ENCODE measurements at regions not wholly inside any gene's neighbourhood (a gene's known extent, or its start where the extent isn't known, plus 50 kb on each side); places are given as distances from the start of the nearest gene placed in this dataset.

DNA sequence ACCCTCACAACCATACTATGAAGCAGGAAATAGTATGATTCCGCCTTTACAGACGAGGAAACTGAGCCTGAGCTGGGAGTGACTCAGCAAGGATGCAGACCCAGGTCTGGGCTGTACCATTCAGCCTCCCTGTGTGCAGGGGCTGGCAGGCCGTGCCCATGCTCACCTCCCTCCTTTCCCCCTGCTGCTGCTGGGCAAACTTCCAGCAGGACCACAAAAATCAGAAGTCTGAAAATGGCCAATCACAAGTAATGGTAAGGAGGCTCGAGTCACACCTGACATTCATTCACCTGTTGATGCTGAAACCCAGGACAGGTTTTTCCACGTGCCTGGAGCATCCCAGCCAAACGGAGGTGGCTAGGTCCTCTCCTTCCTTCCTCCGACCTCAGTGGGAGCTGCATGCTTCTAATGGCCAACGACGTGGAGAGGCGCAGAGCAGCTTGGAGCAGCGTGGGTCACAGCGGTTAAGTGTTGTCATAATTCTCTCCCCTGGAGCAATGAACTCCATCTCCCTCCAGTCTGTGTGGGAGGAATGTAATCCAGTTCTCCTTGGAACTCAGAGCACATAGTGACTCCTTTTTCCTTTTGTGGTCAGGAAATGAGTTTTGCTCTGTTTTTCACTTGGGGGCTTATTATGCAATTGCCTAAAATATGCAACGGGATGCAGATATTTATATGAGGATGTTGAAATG is 371.7 kb downstream of the BCOR start:
- no peak for DNase-seq

DNA sequence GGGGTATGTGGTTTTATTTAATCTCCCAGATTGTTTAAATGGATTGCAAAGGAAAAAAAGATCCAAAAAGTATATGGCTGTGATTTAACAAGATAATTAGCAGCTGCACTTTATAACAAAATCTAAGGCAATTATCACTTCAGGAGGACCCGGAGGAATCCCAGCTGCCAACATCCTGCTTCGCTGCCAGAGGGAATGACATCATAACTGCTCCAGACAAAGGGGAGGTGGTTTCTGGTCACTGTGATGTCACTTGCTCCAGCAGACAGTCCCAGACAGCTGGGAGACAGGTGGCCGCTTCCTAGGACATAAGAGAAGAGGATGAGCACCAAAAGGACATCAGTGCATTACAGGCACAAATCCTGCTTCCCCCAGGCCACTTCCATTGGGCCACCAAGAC is 371.0 kb downstream of the BCOR start:
- DNase-seq, result no peak

DNA sequence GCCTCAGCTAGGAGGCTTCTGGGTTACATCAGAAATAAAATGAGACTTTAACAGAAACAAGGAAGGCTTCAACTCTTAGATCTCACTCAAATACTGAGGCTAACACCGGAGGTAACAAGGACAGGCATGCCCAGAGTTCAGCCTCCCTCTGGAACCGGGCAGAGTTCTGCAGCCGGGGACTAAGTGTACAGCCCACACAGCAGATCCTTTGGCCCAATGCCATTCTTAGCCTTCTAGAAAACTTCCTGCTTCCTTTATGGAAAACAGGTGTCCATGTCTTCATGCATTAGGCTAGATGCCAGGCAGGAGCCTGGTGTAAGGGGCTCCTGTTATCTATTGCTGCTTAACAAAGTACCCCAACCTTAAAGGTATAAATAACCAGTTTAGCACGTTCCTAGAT is 369.7 kb downstream of the BCOR start:
- DNase-seq, result no peak

DNA sequence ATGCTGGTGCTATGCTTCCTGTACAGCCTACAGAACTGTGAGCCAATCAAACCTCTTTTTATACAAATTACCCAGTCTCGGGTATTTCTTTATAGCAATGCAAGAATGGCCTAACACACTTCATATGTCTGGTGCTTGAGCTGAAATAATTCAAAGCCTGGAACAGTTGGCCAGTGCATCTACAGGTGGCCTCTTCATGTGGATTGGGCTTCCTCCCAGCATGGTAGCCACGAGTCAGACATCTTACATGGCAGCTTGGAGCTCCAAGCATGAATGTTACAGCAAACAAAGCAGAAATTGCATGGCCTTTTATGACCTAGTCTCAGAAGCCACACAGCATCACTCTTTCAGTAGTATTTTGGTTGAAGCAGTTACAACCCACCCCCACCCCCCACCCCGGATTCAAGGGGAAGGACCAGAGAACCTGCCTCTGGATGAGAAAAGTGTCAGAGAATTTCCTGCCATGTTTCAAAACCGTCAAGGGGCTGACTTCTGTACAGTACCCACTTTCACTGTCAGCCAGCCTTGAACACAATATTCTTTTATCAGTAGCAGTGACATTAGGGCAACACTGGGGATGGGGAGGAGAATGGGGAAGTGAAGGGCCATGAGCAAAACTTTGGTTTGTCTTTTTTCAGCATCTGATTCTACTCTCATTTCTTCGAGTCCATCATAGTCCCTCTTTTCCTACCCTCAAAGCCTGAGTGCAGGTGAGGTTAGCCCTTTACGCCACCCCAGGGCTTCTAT is 368.7 kb downstream of the BCOR start:
- DNase-seq, result no peak

DNA sequence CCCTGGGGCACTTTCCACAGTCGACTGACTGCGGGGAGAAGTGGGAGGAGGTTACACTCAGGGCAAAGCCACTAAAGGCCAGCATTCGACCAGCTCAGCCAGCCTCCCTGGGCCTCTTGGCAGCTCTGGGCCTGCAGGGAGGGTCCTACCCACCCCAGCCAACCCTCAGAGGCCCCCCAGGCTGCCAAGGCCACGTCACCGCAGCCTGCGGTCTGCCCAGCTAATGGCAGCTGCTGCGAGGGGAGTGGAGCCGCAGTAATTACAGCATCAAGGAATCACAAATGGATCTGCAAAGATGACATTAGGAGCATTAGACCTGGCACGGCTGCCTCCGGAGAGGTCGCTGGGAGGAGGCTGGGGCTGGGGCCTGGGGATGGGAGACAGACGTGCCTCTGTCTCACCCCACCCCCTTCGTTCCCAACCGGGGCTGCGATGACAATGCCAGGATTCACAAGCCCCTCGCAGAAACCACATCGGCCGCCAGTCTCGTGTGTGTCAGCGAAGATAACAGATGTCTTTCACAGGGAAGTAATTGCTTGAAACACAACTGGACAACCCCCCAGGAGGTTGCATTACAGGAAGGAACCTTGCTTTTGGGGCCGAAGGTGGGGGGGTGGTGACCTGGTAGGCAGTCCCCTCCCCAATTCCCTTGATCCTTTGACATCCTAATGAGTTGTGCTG is 367.6 kb downstream of the BCOR start:
- DNase-seq, result no peak

DNA sequence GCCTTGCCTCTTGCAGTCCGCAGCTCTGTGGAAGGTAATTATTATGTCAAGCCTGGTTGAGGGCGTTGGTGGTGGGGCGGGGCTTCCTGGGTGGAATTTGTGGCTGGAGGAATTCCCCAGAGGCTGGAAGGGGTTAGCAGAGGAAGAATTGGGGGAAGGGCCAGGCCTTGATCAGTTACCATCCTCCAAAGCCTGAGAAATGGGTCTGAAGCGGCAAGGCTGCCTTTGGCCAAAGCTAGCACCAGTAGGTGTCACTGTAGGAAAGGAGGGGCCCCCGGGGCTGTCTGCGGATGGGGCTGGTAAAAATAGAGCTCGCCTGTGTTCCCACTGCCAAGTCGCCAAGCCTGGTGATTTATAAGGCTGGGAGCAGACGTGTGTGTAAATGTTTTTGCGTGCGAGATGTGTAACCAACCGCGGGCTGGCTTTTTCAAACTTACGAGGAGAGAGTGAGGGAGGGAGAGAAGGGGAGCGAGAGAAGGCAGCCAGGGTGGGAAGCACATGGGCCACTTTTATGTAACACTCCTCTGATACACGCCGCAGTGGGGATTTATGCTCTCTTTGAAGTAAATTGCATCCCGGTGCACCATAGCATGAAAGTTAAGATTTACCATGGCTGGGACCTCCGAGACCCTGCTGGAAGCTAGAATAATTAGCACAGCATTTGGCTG is 367.0 kb downstream of the BCOR start:
- DNase-seq, result peak; percentile 47 to 89

DNA sequence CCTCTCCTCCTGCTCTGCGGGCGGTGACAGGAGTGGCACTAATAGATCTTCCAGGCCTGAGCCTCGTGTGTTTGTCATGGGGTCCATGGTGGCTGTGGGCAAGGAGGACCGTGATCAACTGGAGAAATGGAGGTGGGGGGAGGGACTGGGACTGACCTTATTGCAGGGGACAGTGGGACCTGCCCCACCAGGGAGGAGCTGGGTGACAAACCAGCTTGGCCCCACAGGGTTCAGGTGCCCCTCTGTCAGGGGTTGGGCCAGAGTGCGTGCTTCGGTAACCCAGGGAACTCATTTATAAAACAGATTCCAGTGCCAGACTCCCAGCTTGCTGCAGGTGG is 366.5 kb downstream of the BCOR start:
- peak in 1 of 2 experiments; percentile 44 for DNase-seq

DNA sequence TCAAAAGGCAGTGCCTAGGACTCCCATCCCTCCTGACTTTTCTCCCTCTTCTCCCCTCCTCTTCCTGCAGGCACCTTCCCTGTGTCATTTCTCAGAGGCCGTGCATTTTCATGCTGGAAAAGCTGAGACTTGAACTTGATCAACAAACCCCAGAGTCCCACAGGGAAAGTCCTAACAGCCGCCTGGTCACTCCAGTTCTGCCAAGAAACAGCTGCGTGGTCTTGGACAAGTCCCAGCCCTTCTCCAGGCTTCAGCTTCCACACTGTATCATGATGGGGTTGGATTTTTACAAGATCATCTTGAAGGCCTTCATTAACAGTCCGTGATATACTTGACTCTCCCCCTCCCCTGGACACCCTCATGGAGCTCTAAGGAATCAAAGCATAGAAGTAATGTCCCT is 366.0 kb downstream of the BCOR start:
- DNase-seq, result no peak

DNA sequence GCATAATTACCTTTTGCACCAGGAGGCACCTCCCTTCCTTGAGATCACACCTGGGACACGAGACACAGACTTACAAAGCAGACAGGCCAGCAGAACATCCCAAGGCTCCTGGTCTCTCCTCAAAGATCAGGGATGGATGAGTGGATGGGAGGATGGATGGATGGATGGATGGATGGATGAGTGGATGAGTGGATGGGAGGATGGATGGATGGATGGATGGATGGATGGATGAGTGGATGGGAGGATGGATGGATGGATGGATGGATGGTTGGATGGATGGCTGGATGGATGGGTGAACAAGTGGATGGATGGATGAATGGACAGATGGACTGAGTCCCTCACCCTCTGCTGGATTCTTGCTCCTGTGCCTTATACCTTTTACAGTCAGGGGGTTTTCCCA is 364.0 kb downstream of the BCOR start:
- DNase-seq, result no peak

DNA sequence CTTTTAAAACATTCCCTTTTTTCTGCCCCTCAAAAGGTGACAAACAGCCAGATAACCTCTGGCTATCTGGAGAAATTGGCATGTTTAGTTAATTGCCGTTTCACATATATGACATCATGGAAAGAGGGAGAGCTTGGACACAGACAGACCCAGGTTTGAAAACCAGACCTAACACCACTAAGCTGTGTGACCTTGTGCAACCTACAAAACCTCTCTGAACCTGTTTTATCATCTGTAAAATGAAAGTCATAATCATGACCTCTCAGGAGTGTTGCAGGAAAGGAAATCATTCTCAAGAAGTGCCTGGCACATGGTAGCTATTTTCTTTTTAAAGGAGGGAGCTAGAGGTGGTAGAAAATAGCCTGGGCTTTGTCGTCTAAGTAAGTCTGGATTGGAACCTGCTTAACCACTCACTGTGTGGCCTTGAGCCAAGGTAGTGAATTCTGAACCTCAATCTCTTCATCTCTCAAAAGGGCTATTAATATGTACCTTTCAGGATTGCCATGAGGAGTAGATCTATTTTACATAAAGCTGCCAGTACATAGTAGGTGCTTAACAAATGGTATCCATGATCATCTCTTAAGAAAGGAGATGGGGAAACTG is 363.5 kb downstream of the BCOR start:
- DNase-seq, result no peak

DNA sequence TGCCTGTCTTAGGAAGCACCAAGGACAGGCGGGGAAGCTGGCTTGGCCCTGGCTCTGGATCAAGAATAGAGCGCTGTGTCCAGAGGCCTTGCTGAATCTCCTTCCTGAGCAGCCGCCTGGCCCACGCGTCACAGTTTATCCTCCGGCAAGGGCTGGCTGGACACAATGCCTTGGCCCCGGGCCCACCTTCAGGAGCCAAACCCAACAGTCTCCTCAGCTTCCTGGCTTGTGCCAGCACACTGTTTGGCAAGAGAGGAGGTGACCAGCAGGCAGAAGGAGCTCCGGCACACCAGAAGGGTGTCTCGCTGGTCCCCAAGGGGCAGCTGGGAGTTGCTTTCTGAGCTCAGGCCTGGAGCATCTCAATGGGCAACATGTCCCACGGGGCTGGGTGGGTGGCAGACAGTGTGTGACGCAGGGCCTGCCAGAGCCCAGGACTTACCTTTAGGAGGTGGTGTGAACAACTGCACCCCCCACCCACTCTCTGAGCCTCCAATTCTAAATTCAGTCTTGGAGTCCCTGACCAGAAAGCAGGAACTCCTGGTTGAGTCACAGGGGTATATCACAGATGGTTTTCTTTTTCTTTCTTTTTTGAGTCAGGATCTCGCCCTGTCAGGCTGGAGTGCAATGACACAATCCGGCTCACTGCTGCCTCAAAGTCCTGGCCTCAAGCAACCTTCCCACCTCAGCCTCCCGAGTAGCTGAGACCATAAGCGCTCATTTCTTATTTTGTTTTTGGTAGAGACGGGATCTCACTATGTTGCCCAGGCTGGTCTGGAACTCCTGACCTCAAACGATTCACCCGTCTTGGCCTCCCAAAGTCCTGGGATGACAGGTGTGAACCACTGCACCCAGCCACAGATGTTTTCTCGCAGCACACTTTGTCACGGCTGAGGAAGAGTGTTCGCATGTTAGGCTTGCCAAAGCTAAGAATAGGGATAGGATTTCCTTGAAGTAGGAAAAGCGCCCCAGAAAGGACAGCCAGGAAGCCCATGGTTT is 361.2 kb downstream of the BCOR start:
- DNase-seq, result no peak

DNA sequence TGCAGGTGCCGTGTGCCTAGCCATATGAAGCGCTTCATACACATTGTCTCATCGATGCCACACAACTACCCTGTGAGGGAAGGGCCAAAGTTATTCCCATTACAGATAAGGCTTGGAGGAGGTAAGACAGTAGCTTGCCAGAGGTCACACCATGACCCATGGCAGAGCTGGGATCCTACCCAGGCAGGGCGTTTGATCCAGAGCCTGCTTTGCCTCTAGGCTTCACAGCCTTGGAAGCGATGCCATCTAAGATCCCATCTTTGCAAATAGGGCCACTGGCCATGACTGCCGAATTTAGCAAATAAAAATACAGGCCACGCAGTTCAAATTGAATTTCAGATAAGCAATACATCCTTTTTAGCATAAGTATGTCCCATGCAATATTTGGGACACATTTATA is 358.2 kb downstream of the BCOR start:
- DNase-seq, result no peak

DNA sequence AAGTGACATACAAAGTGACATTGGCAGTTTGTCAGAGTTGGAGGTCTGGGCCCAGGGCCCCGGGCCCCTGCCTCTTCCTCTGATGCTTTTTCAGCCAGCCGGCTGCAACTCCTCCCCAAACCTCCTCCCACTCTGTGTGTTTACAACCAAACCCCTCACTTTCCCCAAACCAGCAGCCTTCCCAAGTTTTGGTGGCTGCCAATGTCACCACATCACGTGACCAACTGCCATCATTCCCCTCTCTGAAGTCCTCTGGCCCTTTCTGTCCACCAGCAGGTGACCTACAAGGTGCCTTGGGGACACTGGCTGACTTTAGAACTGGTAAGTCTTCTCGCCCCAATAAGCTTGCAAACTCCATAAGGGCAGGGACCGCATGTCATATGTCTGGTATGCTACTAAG is 357.7 kb downstream of the BCOR start:
- no peak for DNase-seq

DNA sequence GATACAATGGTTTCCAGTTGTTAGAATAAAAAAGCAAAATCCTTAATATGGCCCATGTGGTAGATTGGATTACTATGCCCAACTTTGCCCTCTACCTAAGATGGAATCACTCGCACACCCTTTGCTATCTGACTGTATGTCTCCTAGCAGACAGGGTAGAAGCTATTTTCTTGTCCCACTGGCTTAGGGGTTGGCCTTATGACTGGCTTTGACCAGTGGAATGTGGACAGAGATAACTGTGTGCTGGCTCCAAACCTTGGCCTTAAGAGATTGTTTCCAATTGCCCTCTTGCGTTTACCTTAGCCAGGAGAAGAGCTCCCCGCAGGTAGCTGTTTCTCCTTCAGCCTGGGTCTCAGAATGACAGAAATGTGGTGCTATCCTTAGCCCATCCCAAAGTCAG is 355.9 kb downstream of the BCOR start:
- no peak for DNase-seq

DNA sequence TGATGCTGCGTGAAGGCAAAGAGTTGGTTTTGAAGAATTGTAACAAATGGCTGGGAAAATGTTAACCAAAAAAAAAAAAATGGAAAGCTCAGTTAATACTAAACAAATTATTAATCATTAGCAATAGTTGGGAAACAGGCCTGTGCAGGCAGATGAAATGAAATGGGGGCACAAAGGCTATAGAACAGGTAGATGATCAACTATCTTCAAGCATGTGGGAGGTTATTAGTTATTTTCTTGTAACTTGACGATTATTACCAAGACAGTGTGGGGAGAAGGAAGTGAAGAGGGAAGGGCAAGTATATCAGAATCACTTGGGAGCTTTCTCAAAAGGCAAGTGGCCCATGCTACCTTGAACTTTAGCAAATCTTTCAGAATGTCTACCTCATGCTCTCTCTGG is 351.9 kb downstream of the BCOR start:
- DNase-seq, result no peak

DNA sequence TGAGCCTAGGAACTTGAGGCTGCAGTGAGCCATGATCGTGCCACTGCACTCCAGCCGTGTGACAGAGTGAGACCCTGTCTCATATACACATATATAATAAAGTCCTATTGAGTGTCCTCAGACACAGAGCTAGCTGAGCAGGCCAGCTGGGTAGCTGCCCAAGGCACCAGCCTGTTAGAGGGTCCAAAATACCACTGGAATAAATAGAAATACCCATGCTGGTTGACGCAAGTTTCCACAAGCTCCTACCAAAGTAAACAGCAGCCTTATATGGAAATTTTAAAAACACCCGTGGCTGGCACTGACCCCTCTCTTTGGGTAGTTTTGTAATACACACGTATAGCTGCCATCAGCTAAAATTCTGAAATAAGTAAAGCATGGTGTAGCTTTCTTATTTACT is 348.6 kb downstream of the BCOR start:
- no peak for DNase-seq

DNA sequence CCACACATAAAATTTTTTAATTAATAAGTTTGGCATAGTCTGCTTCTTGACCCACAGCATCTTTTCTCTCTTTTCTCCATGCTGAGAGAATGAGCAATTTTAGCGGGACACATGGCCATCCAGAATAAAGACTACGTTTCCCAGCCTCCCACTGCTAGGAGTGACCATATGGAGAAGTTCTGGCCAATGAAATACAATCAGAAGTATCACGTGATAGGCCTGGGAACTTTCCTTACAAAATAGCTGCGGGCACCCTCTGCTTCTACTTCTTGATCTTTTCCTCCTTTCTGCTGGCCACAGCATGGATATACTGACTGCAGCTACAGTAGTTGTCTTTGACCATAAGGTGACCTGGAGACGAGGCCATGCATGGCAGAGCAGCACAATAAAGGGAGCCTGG is 348.0 kb downstream of the BCOR start:
- DNase-seq, result no peak

DNA sequence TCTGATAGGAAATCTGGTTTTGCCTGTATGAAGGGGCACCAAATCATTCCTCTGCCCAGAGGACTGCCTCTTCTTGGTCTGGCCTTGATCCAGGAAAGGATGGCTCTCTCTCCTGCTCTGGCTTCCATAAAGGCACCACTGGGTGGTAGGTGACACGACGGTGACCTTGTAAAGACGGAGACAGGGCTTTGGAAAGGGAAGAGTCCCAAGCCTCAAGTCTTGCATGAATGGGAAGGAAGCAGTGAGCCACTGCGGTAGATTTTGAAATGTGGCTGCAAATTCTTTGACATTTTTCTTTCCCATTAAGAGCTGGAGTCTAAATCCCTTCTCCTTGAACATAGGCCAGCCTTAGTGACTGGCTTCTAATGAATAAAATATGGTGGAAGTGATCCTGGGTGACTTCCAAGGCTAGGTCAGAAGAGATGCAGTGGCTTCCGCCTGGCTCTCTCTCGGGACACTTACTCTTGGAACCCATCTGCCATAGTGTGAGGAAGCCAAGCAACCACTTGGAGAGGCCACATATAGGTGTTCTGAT is 347.4 kb downstream of the BCOR start:
- no peak for DNase-seq

DNA sequence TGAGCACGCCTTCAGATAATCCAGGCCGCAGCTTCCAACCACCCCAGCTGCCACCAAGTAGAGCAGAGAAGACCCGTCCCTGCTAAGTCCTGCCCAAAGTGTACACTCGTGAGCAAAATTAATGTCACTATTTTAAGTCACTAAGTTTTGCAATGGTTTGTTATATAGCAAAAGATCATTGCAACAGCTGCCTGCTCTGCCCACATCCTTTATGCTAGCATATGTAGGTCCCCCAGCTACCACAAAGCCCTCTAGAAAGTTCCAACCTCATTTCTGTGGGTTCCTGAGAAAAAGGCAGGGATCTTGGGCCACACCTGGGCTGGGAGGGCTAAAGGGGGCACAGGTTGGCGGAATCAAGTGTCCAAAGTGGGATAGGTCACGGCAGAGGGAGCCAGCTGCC is 346.9 kb downstream of the BCOR start:
- no peak for DNase-seq

DNA sequence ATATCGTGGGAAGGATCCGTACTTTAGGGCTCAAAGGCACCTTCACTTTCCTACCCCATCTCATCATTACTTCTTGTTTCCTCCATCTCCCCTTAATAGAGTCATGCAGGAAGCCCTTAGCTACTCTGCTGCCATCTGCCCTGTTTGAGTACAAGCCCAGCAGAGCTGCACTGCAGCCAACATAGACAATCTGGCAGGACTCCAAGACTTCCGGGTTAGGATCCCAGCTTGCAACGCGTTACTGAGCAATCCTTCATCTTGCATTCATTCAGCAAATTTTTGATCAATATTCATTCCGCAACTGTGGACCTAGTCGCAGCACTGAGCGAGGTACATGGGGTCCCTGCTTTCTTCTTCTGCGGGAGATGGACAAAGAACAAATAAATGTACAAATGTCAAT is 344.9 kb downstream of the BCOR start:
- DNase-seq, result no peak

DNA sequence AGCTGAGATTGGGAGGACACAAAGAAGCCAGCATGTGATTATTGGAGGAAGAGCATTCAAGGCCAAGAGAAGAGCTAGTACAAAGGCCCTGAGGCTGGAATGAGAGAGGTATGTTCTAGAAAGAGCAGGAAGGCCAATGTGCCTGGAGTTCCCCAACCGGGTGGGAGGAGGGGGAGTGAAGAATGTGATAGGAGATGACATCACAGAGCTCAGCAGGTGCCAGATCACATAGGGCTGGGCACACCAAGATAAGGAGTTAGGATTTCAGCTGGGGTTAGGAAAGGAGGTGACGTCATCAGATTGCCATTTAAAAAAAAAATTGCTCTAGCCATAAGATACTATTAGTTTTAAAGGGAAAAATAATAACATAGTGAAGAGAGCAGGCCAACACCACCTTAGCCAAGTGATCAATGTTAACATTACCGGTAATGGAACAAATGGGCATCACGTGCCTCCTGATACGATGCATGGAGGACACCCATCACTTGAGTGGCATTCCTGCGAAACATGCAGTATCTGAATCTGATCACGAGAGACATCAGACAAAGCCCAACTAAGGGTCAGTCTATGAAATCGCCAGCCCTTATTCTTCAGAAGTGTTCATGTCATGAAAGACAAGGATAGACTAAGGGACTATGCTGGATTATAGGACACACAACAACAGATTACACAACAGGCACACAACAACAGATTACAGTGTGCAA is 344.3 kb downstream of the BCOR start:
- no peak for DNase-seq

Data from NCI-H526 (cell line).